Mesothelial cell of epicardium (in vitro differentiated cells): ENCODE measurements at regions not wholly inside any gene's neighbourhood (a gene's known extent, or its start where the extent isn't known, plus 50 kb on each side); places are given as distances from the start of the nearest gene placed in this dataset.

Experiments
- DNase-seq, 2 experiments: peaks; one replicate each; pipeline ENCODE4 v3.0.0; 2021; ENCODE audit warnings: low spot score in 2 of 2; ENCODE audit not compliant: unreplicated experiment in 2 of 2
- H3K27ac Mint-ChIP-seq: 2 replicates; pipeline ENCODE4 v1.8.0; 2021; ENCODE audit warnings: mixed read lengths
- H3K27me3 Mint-ChIP-seq: 2 replicates; pipeline ENCODE4 v1.8.0; 2021; ENCODE audit warnings: low read depth, mixed read lengths
- H3K36me3 Mint-ChIP-seq: 2 replicates; pipeline ENCODE4 v1.8.0; 2021; ENCODE audit warnings: mixed read lengths
- H3K4me1 Mint-ChIP-seq: 2 replicates; pipeline ENCODE4 v1.8.0; 2021; ENCODE audit warnings: mixed read lengths
- H3K4me3 Mint-ChIP-seq: 2 replicates; pipeline ENCODE4 v1.8.0; 2021; ENCODE audit warnings: mild to moderate bottlenecking, moderate library complexity, mixed read lengths
- H3K9me3 Mint-ChIP-seq: 2 replicates; pipeline ENCODE4 v1.8.0; 2021; ENCODE audit warnings: mixed read lengths
- CTCF ChIP-seq: fragments of 200-600 bp; sonication (generic); IDR thresholded peaks from one replicate; pipeline ENCODE4 v1.5.0; 2021; ENCODE audit warnings: antibody characterized with exemption; ENCODE audit not compliant: unreplicated experiment

DNA sequence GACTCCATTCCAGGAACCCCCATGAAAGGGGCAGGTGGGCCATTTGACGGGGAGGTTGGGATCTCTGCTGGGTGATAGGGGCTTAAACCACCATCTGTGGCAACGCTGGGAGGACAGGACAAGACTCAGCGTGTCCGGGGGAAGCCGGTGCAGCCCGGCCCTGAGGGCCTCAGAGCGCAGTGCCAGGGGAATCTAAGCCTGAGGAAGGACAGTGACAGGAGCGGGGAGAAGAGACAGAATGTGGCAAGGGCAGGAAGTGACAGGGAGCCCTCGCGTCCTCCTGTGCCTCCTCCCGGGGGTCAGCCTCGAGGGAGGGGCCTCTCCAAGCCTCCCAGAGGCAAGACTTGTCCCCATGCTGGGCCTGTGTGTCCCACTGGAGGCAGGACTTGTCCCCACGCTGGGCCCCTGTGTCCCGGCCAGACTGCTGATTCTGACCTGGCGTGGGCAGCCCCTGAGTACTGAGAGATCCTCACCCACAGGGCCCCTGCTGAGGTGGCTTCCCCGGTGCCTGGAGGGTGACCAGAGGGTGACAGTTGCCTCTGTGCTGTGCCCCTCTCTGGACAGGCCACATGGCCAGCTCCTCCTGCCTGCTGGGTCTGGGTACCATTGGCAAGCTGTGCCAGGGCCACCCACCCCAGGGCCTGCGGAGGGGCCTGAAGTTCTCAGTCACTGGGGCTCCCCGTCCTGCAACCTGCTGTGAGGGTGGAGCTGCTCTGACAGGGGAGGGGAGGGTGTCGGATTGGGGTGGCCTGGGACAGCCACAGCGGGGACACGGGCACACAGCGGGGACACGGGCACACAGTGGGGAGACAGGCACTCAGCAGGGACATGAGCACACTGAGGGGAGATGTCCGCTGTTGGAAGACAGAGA is 676.2 kb downstream of the BRD1 start:
- H3K27me3 Mint-ChIP-seq: peaks cover 11% of the 10 kb centered on the region
- peaks cover 7% of the 10 kb centered on the region for H3K4me1 Mint-ChIP-seq
- no peak overlapping the region for H3K4me3 Mint-ChIP-seq
- no peak overlapping the region for H3K27ac Mint-ChIP-seq
- DNase-seq: no peak
- H3K36me3 Mint-ChIP-seq: no peaks in the 10 kb centered on the region
- no peak for TF ChIP-seq CTCF
- H3K9me3 Mint-ChIP-seq: no peaks in the 10 kb centered on the region

DNA sequence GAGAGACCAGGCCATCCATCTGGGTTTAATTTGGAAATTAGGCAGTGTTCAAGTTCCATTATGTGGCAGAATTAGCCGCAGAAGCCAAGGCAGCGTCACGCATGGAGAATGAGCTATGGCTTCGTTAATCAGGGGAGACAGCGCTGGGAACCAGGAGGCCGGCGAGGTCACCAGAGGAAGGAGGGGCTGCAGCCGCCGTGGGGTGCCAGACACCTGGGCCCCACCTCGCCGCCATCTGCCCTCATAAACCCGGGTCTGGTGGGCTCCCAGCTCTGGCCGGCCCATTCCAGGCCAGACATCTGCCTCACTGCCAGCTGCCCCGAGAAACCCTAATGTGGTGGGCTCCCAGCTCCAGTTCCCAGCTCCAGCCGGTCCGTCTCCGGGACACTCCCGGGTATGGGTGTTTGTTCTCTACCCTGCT is 676.9 kb downstream of the BRD1 start:
- no peaks in the 10 kb centered on the region for H3K36me3 Mint-ChIP-seq
- H3K9me3 Mint-ChIP-seq: no peaks in the 10 kb centered on the region
- H3K4me1 Mint-ChIP-seq: peaks cover 6% of the 10 kb centered on the region
- no peak for TF ChIP-seq CTCF
- peaks cover 11% of the 10 kb centered on the region for H3K27me3 Mint-ChIP-seq
- no peak for DNase-seq
- no peak overlapping the region for H3K4me3 Mint-ChIP-seq
- H3K27ac Mint-ChIP-seq: no peak overlapping the region

- Mint-ChIP-seq H3K4me1 (peaks cover 6% of the 10 kb centered on the region), H3K36me3 (no peaks in the 10 kb centered on the region), H3K9me3 (no peaks in the 10 kb centered on the region), H3K27me3 (peaks cover 13% of the 10 kb centered on the region), H3K4me3 (no peak overlapping the region), H3K27ac (no peak overlapping the region)
- DNase-seq: no peak
- no peak for TF ChIP-seq CTCF
Observed at GRCh38 chr22:49149721-49150608, 677.7 kb downstream of the BRD1 start.

GRCh38 chr22:49148895-49149418 is 678.7 kb downstream of the BRD1 start:
- peaks cover 6% of the 10 kb centered on the region for H3K4me1 Mint-ChIP-seq
- H3K4me3 Mint-ChIP-seq: no peak overlapping the region
- DNase-seq: no peak
- no peaks in the 10 kb centered on the region for H3K36me3 Mint-ChIP-seq
- H3K27me3 Mint-ChIP-seq: peaks cover 21% of the 10 kb centered on the region
- no peak for TF ChIP-seq CTCF
- H3K27ac Mint-ChIP-seq: no peak overlapping the region
- H3K9me3 Mint-ChIP-seq: no peaks in the 10 kb centered on the region

GRCh38 chr22:49147617-49148175 is 680.0 kb downstream of the BRD1 start:
- H3K36me3 Mint-ChIP-seq: no peaks in the 10 kb centered on the region
- peaks cover 21% of the 10 kb centered on the region for H3K27me3 Mint-ChIP-seq
- H3K27ac Mint-ChIP-seq: no peak overlapping the region
- peaks cover 6% of the 10 kb centered on the region for H3K4me1 Mint-ChIP-seq
- TF ChIP-seq CTCF: no peak
- DNase-seq: no peak
- no peaks in the 10 kb centered on the region for H3K9me3 Mint-ChIP-seq
- H3K4me3 Mint-ChIP-seq: no peak overlapping the region
